Neural cell (in vitro differentiated cells): ENCODE measurements at regions not wholly inside any gene's neighbourhood (a gene's known extent, or its start where the extent isn't known, plus 50 kb on each side); places are given as distances from the start of the nearest gene placed in this dataset.

ENCODE experiments used
- H2AFZ ChIP-seq: fragments of 200-600, 300-800 bp; sonication (generic), shearing (Covaris generic); 2 replicates; pipeline ENCODE4 v1.6.0; 2014; ENCODE audit warnings: low read depth, mild to moderate bottlenecking, antibody characterized with exemption, low read length, moderate library complexity
- H3F3A ChIP-seq: fragments of 200-600 bp; shearing (Covaris generic); 2 replicates; pipeline ENCODE4 v1.6.1; 2016; ENCODE audit warnings: mild to moderate bottlenecking, moderate library complexity, mixed read lengths, antibody characterized with exemption, low read length; ENCODE audit not compliant: insufficient read depth, poor library complexity, severe bottlenecking
- H3K27ac ChIP-seq: fragments of 200-600, 300-800 bp; sonication (generic), shearing (Covaris generic); 2 replicates; pipeline ENCODE4 v1.5.1; 2014; ENCODE audit warnings: mild to moderate bottlenecking, low read length, moderate library complexity
- H3K27me3 ChIP-seq: fragments of 300-800, 200-600 bp; sonication (generic), shearing (Covaris generic); 2 replicates; pipeline ENCODE4 v1.6.0; 2014; ENCODE audit warnings: mild to moderate bottlenecking, low read depth, low read length, moderate library complexity; ENCODE audit not compliant: insufficient read depth
- H3K36me3 ChIP-seq: fragments of 300-800, 200-600 bp; sonication (generic), shearing (Covaris generic); 2 replicates; pipeline ENCODE4 v1.5.1; 2014; ENCODE audit warnings: mild to moderate bottlenecking, antibody characterized with exemption, low read length, moderate library complexity; ENCODE audit not compliant: insufficient read depth
- H3K4me2 ChIP-seq: fragments of 300-800, 200-600 bp; sonication (generic), shearing (Covaris generic); 2 replicates; pipeline ENCODE4 v1.6.0; 2014; ENCODE audit warnings: mild to moderate bottlenecking, low read length
- H3K4me3 ChIP-seq: fragments of 300-800, 200-600 bp; sonication (generic), shearing (Covaris generic); 2 replicates; pipeline ENCODE4 v1.5.1; 2014; ENCODE audit warnings: mild to moderate bottlenecking, low read length, moderate library complexity
- H3K79me2 ChIP-seq: fragments of 200-600 bp; shearing (Covaris generic); replicated peaks from 2 replicates; pipeline ENCODE4 v1.6.0; 2014; ENCODE audit warnings: mild to moderate bottlenecking, low read length, moderate library complexity; ENCODE audit not compliant: insufficient read depth
- H3K9ac ChIP-seq: fragments of 300-800, 200-600 bp; sonication (generic), shearing (Covaris generic); 2 replicates; pipeline ENCODE4 v1.6.1; 2016; ENCODE audit warnings: mild to moderate bottlenecking, low read length, mixed read lengths
- H3K9me2 ChIP-seq: fragments of 200-600 bp; shearing (Covaris generic); 2 replicates; pipeline ENCODE4 v1.6.1; 2016; ENCODE audit warnings: mild to moderate bottlenecking, low read length, mixed read lengths; ENCODE audit not compliant: insufficient read depth
- H3K9me3 ChIP-seq: fragments of 200-600, 300-800 bp; sonication (generic), shearing (Covaris generic); 2 replicates; pipeline ENCODE4 v1.6.1; 2016; ENCODE audit warnings: mild to moderate bottlenecking, mixed run types, low read length, moderate library complexity, mixed read lengths
- H4K20me1 ChIP-seq: fragments of 200-600 bp; shearing (Covaris generic); 2 replicates; pipeline ENCODE4 v1.6.1; 2016; ENCODE audit warnings: mild to moderate bottlenecking, mixed run types; ENCODE audit not compliant: insufficient read depth
- EP300 ChIP-seq: fragments of 450-650 bp; conservative IDR thresholded peaks from 2 replicates; pipeline ENCODE4 v1.6.1; 2014; ENCODE audit warnings: antibody characterized with exemption, mild to moderate bottlenecking, moderate library complexity; ENCODE audit not compliant: poor library complexity, severe bottlenecking
- EZH2 ChIP-seq: fragments of 200-600, 300-800 bp; shearing (Covaris generic), sonication (generic); IDR thresholded peaks from 2 replicates; pipeline ENCODE4 v1.6.1; 2014; ENCODE audit warnings: antibody characterized with exemption, low read length, borderline replicate concordance, mild to moderate bottlenecking; ENCODE audit not compliant: insufficient read depth, poor library complexity, severe bottlenecking
- MXI1 ChIP-seq: fragments of 450-650 bp; conservative IDR thresholded peaks from 2 replicates; pipeline ENCODE4 v1.6.1; 2014; ENCODE audit warnings: antibody characterized with exemption, mild to moderate bottlenecking; ENCODE audit not compliant: poor library complexity, severe bottlenecking
- POLR2AphosphoS5 ChIP-seq: IDR thresholded peaks from 2 replicates; pipeline ENCODE4 v1.6.1; 2012
- RAD21 ChIP-seq: fragments of 450-650 bp; conservative IDR thresholded peaks from 2 replicates; pipeline ENCODE4 v1.6.1; 2014; ENCODE audit warnings: antibody characterized with exemption, mild to moderate bottlenecking, moderate library complexity
- REST ChIP-seq: IDR thresholded peaks from 2 replicates; pipeline ENCODE4 v1.6.1; 2012; ENCODE audit warnings: borderline replicate concordance
- SMC3 ChIP-seq: fragments of 450-650 bp; conservative IDR thresholded peaks from 2 replicates; pipeline ENCODE4 v1.6.1; 2014; ENCODE audit warnings: antibody characterized with exemption, mild to moderate bottlenecking, moderate library complexity; ENCODE audit not compliant: poor library complexity
- TAF1 ChIP-seq: IDR thresholded peaks from 2 replicates; pipeline ENCODE4 v1.6.1; 2012; ENCODE audit warnings: low read depth
- TF ChIP-seq, protein P1 (sequence below): fragments of 450-650 bp; IDR thresholded peaks from 2 replicates; pipeline ENCODE4 v1.5.1; 2014; ENCODE audit warnings: antibody characterized with exemption, mild to moderate bottlenecking, moderate library complexity; ENCODE audit not compliant: poor library complexity, severe bottlenecking

DNA sequence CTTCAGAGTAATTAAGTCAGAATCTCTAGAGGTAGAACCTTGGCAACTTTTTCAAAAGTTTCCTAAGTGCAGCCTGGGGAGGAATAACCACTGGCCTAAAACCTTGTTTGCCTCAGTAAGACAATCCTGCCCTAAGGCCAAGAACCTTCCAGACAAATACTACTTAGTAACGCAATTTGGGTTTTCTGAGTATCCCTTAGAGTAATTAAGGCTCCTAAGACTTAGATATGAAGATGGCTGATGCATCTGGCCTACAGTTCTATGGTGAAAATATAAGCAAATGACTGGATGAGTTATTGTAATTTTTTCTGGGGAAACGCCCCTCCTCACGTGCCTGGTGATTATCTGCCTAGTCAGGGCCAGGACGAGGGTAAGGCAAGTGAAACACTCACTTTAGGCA lies 95.7 kb upstream of the DLX2 start:
- Histone ChIP-seq H2AFZ (no peak overlapping the region), H3K27ac (no peak overlapping the region), H3K9ac (no peak overlapping the region), H3K27me3 (no peaks in the 10 kb centered on the region), H3K9me2 (no peaks in the 10 kb centered on the region), H3K4me3 (no peak overlapping the region), H3K36me3 (no peaks in the 10 kb centered on the region), H3K79me2 (no peaks in the 10 kb centered on the region), H4K20me1 (no peaks in the 10 kb centered on the region), H3F3A (no peaks in the 10 kb centered on the region), H3K9me3 (no peaks in the 10 kb centered on the region), H3K4me2 (no peak overlapping the region)
- no peak for TF ChIP-seq TAF1
- TF ChIP-seq RAD21 = no peak

- H3K4me3 ChIP-seq = no peak overlapping the region
Measured at GRCh38 chr2:172198908-172199307, 96.2 kb upstream of the DLX2 start.

More at GRCh38 chr2:172198908-172199307, 96.2 kb upstream of the DLX2 start:
- Histone ChIP-seq H2AFZ (no peak overlapping the region), H3K27ac (no peak overlapping the region), H3K36me3 (no peaks in the 10 kb centered on the region), H3K4me2 (no peak overlapping the region), H3K9ac (no peak overlapping the region), H3K9me3 (no peaks in the 10 kb centered on the region), H3K27me3 (no peaks in the 10 kb centered on the region), H3K79me2 (no peaks in the 10 kb centered on the region), H3F3A (no peaks in the 10 kb centered on the region), H3K9me2 (no peaks in the 10 kb centered on the region), H4K20me1 (no peaks in the 10 kb centered on the region)
- TF ChIP-seq RAD21 (no peak), POLR2AphosphoS5 (no peak), EP300 (no peak), REST (no peak), TAF1 (no peak), SMC3 (no peak), EZH2 (no peak), MXI1 (no peak)
- TF ChIP-seq, protein P1, sequence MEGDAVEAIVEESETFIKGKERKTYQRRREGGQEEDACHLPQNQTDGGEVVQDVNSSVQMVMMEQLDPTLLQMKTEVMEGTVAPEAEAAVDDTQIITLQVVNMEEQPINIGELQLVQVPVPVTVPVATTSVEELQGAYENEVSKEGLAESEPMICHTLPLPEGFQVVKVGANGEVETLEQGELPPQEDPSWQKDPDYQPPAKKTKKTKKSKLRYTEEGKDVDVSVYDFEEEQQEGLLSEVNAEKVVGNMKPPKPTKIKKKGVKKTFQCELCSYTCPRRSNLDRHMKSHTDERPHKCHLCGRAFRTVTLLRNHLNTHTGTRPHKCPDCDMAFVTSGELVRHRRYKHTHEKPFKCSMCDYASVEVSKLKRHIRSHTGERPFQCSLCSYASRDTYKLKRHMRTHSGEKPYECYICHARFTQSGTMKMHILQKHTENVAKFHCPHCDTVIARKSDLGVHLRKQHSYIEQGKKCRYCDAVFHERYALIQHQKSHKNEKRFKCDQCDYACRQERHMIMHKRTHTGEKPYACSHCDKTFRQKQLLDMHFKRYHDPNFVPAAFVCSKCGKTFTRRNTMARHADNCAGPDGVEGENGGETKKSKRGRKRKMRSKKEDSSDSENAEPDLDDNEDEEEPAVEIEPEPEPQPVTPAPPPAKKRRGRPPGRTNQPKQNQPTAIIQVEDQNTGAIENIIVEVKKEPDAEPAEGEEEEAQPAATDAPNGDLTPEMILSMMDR = no peak
